ENCODE measurements at regions not wholly inside any gene's neighbourhood (a gene's known extent, or its start where the extent isn't known, plus 50 kb on each side); places are given as distances from the start of the nearest gene placed in this dataset.

DNA sequence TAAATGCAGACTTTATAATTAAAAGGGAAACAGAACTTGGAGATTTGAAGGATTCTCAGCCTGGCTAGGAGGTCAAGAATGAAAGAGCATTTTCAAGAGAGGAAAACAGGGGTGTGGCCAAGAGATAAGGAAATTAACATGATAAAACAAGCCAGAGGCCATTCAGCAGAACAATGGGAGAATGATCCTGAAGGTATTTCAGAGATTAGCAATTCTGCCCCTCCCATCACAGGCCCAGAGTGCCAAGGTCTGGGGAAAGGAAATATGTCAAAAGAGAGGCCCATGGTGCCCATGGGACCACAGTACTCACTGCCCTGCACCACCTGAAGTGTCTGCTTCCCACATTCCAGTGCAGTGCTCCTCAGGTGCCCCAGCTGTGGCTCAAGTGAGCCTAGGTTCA, 188.5 kb upstream of the STS start:
- TF ChIP-seq EZH2phosphoT487 (IDR thresholded peaks at IDR 0.05; ENCODE audit: insufficient read depth, low read depth) (no peak), EZH2 (IDR thresholded peaks at IDR 0.05; ENCODE audit: insufficient read depth, poor library complexity, severe bottlenecking) (no peak)
